LNCAP (cell line): ENCODE measurements at regions not wholly inside any gene's neighbourhood (a gene's known extent, or its start where the extent isn't known, plus 50 kb on each side); places are given as distances from the start of the nearest gene placed in this dataset.

Experiments used
- TF ChIP-seq, protein P1 (sequence below): fragments of 450-650 bp; IDR thresholded peaks from 2 replicates; pipeline ENCODE4 v1.5.1; 2017; ENCODE audit warnings: mild to moderate bottlenecking

DNA sequence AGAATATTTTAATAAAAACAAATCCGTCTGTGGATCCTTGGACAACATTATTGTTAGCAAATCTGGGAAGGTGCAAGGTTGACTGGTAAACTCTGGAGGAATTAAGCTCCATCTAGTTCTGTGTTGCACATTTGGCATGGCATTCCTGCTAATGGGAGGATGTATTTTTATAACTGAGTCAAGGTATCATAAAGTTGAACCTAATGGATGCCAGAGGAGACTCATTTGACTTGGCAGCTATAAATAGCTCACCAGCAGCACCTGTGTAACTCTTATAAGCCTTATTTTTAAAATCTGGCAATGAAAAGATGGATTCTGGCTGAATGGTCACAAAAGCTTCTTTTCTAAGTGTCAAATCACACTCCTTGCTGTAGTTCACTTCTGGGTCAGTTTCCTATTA lies 118.5 kb upstream of the ADAMTS5 start:
- TF ChIP-seq, protein P1, sequence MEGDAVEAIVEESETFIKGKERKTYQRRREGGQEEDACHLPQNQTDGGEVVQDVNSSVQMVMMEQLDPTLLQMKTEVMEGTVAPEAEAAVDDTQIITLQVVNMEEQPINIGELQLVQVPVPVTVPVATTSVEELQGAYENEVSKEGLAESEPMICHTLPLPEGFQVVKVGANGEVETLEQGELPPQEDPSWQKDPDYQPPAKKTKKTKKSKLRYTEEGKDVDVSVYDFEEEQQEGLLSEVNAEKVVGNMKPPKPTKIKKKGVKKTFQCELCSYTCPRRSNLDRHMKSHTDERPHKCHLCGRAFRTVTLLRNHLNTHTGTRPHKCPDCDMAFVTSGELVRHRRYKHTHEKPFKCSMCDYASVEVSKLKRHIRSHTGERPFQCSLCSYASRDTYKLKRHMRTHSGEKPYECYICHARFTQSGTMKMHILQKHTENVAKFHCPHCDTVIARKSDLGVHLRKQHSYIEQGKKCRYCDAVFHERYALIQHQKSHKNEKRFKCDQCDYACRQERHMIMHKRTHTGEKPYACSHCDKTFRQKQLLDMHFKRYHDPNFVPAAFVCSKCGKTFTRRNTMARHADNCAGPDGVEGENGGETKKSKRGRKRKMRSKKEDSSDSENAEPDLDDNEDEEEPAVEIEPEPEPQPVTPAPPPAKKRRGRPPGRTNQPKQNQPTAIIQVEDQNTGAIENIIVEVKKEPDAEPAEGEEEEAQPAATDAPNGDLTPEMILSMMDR, result no peak

DNA sequence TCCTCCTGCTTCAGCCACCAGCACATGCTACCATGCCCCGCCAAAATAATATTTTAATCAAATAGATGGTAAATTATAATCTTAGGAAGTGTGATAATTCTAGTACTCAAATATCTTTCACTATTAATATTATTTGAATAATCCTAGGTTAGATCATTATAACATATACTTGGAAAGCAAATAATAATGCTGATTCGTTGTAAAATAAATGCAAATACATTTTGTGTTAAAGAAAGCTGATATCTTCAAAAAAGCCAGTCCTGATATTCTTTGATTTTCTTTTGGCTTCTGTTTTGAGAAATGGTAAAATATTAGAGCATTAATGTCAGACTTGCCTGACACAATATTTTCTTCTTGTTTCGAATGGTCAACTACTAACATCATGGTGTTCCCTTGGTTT lies 116.3 kb upstream of the ADAMTS5 start:
- TF ChIP-seq, protein P1, result no peak

DNA sequence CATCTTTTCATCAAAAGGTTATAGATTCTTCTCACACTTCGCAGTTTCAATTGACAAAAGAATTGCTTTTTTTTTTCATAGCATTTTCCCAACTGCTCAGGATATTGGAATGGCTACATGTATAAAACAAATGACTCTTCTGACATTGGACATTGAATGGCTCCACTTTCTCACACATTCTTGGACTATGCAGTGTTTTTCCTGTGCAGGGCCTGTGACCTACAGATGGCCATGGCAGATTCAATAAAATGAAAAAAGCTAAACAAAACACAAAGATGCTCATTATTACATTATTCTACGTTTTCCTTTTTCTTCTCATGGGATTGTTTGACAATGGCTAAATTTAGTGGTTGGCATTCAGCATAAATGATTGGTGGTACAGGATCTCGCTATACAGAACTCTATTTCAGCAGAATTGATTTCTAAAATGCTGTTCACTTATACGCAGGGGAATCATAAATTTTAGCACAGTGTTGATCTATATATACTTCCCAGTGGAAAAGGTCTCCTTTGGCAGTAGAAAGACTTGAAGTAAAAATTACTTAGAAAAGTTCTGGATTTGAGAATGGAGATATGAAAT lies 115.6 kb upstream of the ADAMTS5 start:
- TF ChIP-seq, protein P1, result no peak

DNA sequence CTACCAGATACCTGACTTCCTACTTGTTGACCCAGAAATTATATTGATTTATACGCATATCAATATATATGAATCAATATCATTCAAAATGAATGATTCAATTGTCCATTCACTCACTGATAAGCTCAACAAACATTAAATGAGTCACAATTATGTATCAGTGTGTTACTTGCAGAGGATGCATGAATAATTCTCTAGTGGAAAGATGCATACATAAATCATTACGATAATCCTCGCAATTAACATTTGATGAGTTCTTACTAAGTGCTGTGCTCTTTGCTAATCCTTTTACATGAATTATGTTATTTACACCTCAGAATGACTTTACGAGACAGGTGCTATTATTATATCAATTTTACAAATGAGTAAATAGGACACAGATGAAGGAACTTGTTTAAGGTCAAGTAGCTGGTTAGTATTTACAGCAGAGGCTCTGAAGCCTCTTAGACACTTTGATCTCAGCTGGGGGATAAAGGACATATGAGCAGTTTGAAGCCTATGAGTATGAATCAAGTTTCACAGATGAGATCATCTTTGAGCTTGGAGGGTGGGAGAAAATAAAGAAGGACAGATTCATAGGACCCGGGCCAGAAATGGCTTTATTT lies 112.8 kb upstream of the ADAMTS5 start:
- TF ChIP-seq, protein P1, result no peak

DNA sequence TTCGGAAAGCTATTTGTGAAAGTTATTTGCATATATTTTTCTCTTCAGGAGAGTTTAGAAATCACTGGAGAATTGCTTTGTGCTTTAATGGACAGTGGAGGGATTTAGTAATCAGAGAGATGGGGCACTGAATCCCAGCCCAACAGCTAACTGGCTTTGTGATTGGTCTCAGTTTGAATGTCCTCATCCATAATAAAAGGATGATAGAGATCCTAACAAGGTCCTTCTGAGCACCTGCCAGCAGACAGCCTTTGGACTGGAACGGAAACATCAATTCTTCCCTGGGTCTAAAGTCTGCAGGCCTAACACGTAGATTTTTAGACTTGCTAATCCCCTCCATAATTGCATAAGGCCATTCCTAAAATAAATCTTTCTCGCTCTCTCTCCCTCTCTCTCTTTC lies 112.0 kb upstream of the ADAMTS5 start:
- TF ChIP-seq, protein P1, result no peak

DNA sequence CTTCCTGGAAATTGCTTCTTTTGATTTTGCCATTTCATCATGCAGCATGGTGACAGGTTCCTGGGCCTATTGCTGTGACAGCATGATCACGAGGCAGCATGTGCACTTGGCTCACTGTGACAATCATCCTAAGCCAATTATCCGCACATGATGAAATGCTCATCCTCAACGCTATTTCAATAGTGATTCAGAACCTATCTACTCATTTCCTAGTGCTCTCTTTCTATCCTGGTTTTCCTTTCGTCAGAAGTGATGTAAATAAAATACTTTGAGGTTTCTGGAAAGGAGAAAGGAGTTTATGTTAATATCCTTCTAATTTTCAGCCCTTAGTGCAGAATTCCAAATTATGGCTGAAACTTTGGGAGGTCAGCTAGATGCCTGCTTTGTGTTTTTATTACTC lies 110.6 kb upstream of the ADAMTS5 start:
- TF ChIP-seq, protein P1, result no peak

DNA sequence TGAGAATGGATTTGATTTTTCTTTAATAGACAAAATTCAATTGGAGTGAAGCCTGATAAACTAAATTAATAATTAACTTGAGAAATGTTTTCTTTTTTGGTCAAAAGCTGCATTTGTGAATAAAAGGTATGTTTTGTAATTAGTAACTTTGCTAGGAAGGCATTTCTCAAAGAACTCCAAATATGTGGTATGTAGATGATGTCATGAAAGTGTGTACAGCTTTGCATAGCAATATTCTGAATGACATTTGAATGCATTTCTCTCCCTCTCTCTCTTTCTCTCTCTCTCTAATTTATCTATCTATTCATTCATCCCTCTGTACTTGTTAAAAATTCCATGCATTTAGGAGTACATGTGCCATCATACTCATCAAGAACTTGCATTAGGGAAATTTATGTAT lies 109.1 kb upstream of the ADAMTS5 start:
- TF ChIP-seq, protein P1, result no peak
